Epidermal melanocyte (primary cell): ENCODE measurements at regions not wholly inside any gene's neighbourhood (a gene's known extent, or its start where the extent isn't known, plus 50 kb on each side); places are given as distances from the start of the nearest gene placed in this dataset.

Source experiments
- DNase-seq: peaks from one replicate; pipeline ENCODE4 v3.0.0; 2011; ENCODE audit warnings: low spot score; ENCODE audit not compliant: insufficient read length

- no peak for DNase-seq
Measured at GRCh38 chr7:132733860-132734259, 157.6 kb upstream of the PLXNA4 start.

GRCh38 chr7:132732321-132732865, 156.1 kb upstream of the PLXNA4 start:
- DNase-seq: no peak

GRCh38 chr7:132730105-132730504, 153.8 kb upstream of the PLXNA4 start:
- DNase-seq: no peak

- no peak for DNase-seq
Measured at GRCh38 chr7:132723506-132724081, 147.3 kb upstream of the PLXNA4 start.

- DNase-seq: no peak
Measured at GRCh38 chr7:132720835-132721234, 144.6 kb upstream of the PLXNA4 start.

GRCh38 chr7:132713893-132714292, 137.6 kb upstream of the PLXNA4 start:
- no peak for DNase-seq

- no peak for DNase-seq
Measured at GRCh38 chr7:132709971-132710567, 133.8 kb upstream of the PLXNA4 start.

- DNase-seq: no peak
Measured at GRCh38 chr7:132708470-132708869, 132.2 kb upstream of the PLXNA4 start.

GRCh38 chr7:132705146-132705545, 128.9 kb upstream of the PLXNA4 start:
- DNase-seq: no peak

- no peak for DNase-seq
Measured at GRCh38 chr7:132703742-132704141, 127.5 kb upstream of the PLXNA4 start.

GRCh38 chr7:132697003-132697402, 120.7 kb upstream of the PLXNA4 start:
- no peak for DNase-seq

GRCh38 chr7:132696332-132696731, 120.1 kb upstream of the PLXNA4 start:
- DNase-seq: no peak

- no peak for DNase-seq
Measured at GRCh38 chr7:132691201-132691600, 114.9 kb upstream of the PLXNA4 start.

- no peak for DNase-seq
Measured at GRCh38 chr7:132690174-132690573, 113.9 kb upstream of the PLXNA4 start.

- no peak for DNase-seq
Measured at GRCh38 chr7:132687981-132688383, 111.7 kb upstream of the PLXNA4 start.

- no peak for DNase-seq
Measured at GRCh38 chr7:132687016-132687415, 110.7 kb upstream of the PLXNA4 start.

GRCh38 chr7:132685277-132685676, 109.0 kb upstream of the PLXNA4 start:
- no peak for DNase-seq

- no peak for DNase-seq
Measured at GRCh38 chr7:132683896-132684690, 107.8 kb upstream of the PLXNA4 start.

GRCh38 chr7:132681951-132682350, 105.7 kb upstream of the PLXNA4 start:
- DNase-seq: no peak

- no peak for DNase-seq
Measured at GRCh38 chr7:132680590-132680989, 104.3 kb upstream of the PLXNA4 start.

- DNase-seq: no peak
Measured at GRCh38 chr7:132678656-132679055, 102.4 kb upstream of the PLXNA4 start.

- DNase-seq: no peak
Measured at GRCh38 chr7:132677918-132678317, 101.6 kb upstream of the PLXNA4 start.
